Stimulated activated CD8-positive, alpha-beta memory T cell treated with anti-CD3 and anti-CD28 coated beads, Interleukin-2, amount 100 ng/mL, for 1 hour (primary cell): ENCODE measurements at regions not wholly inside any gene's neighbourhood (a gene's known extent, or its start where the extent isn't known, plus 50 kb on each side); places are given as distances from the start of the nearest gene placed in this dataset.
"Not testable (repeated sequence)": the region's sequence is repeated elsewhere in the genome, so short reads cannot be mapped to it uniquely, and the experiment has no call there.

Experiments used
- DNase-seq, 2 donors: peaks; one replicate each; pipeline ENCODE4 v3.0.0-alpha.2; 2020; ENCODE audit warnings: low read depth in 2 of 2

DNA sequence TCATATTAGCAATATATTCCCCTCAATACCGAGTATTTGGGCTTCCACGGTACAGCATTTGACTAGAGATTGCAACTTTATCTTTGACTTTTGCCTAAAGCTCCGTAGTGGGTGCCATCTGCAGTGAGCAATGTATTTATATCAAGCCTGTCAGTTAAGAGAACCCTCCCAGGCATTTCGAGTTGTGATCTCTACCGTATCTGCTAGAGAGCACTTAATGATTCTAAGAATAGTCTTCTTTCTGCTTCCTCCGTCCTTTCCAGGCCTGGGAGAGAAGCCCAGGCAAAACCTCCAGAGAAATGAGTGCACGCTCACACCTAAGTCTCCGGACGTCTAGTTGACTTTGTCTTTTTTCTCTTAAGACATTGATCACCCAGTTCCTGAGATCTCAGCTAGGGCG, 210.6 kb downstream of the KLF6 start:
- DNase-seq, result no peak

DNA sequence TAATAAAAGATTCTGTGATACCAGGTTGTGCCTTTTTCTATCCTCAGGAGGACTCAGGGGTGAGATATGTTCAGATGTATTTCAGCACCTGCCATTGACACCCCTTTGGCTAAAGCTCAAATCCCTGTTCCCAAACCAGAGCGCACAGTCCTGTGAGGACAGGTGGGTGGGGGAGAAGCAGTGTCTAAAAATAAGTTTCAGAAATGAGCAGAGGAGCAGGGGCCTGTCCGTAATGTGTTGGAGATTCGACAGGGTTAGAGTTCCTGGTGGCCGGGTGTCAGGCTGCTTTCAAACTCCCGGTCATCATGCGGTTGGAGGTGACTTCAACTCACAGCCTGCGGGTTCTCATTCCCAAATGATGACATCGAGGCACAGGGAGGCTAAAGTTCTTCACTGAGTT, 211.5 kb downstream of the KLF6 start:
- DNase-seq, result no peak

DNA sequence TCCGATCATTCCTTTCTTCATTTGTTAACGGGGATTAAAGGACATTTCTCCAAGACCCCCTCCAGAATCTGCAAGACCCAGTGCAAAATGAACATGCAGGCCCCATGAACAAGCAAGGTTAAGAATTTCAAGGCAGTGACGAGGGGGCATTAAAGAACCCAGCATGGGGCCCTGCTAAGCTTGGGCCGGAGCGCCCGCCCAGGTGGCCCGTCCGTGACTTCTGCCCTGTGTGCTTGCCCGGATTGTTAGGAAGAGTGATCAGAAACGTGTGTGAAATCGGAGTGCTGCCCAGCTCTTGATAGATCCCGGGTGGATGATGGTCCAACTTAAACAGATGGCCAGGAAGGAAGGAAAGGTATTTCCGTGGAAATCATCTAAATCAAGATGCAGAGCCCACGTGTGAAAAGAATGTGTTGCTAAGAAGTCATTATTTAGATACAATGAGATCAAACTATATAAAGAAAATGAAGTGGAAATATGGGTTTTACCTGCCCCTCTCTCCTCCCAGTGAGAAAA, 213.6 kb downstream of the KLF6 start:
- no peak for DNase-seq

DNA sequence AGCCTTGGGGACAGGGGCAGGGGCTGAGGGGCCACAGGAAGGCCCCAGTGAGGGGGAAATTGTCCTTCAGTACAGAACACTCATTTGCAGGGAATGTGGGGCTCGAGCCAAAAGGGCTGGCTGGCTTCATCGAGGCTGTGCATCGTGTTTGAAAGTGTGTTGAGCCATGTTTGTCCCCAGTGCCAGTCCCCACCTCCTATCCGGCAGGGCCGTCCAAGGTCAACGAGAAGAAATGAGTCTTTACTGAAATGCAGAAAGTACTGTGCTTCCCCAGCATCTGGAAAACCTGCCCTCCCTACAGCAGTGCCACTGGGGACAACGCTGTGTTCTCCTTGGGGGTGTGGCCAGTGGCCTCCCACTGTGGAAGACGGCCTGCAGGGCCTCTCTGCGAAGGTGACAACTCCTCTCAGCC, 214.1 kb downstream of the KLF6 start:
- DNase-seq, result no peak

DNA sequence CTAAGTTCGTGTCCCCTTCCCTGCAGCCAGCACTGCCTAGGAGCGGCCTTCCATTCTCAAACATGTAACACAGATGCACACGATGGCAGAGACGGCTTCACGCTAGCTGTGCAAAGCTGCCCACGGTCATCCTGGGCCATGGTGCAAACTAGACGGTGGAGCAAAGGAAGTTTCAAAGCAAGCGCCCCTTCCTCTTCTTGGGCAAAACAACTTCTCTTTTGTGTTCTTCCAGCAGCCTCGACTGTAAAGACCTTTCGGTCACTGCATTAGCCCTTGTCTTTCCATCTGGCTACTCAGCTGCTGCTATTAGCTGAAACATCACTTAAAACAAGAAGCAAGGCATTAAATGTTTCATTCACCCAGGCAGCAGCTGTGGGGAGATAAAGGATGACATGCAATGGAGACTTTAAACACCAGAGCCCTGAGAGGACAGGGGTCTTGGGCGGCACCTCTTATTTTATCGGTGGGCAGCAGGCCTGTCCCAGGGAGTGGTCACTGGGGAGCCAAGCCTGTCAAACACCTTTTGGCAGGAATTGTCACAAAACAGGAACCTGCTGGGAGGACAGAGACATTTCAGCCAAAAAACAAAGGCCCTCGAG, 214.8 kb downstream of the KLF6 start:
- DNase-seq, result no peak

DNA sequence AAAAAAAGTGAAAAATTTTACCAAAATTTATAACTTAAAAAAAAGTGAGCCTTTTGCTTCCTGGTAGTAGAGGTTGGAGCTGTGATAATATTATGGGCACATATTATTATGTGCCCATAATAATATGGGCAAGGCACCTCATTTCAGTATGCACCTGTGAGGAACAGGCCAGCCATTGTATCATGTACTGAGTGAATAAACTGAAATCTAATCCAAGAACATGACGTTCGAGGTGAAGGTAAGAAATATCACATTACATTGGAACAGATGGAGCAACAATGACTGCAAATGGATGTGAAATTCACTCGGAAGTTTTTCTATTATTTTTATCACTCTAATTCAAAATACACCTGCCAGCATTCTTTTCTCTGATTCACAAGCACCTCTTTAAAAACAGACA, 216.0 kb downstream of the KLF6 start:
- DNase-seq, result no peak

DNA sequence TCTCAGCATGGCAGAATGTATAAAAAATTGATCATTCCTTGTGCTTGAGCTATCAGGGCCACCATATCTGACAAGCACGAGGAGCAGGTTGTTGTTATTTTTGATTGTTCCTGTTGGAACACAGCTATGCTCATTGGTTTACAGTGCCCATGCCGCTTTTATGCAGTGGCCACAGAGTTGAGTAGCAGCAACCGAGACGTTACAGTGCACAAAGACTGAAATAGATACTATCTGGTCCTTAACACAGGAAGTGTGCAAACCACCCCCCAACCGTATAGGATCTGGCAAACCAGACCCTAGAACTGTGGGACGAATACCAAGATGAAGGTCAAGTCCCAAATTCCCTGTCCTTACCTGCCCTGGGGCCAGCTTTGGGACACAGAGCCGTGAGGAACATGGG, 216.6 kb downstream of the KLF6 start:
- no peak for DNase-seq

DNA sequence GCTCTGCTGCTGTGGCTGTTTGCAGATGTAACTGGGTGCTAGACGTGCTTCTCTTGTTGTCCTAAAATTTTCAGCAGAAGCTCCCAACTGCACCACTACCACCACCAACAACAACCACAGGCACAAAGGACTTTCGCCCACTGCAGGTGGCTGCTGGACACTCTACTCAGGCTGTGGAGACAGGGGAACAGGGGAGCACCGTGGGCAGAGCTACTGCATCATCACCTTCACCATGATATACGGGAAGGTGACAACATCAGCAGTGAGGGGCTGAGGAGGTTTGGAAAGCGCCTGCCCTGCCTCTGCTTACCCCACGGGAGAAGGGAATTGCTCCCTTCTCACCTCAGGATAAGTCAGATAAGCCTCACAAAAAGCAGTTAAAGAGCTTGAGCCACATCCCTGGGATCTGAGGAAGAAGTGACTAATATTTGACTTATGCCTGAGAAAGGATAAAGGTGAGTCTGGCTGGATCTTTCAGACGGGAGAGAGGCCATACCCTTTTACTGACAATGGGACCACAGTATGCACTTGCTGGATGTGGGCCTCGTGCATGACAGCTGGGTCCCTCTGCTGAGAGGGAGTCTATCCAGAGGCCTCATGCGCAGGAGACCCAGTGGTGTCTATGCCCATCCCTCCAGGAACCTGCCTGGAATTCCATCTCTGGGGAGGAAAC, 217.6 kb downstream of the KLF6 start:
- no peak for DNase-seq

DNA sequence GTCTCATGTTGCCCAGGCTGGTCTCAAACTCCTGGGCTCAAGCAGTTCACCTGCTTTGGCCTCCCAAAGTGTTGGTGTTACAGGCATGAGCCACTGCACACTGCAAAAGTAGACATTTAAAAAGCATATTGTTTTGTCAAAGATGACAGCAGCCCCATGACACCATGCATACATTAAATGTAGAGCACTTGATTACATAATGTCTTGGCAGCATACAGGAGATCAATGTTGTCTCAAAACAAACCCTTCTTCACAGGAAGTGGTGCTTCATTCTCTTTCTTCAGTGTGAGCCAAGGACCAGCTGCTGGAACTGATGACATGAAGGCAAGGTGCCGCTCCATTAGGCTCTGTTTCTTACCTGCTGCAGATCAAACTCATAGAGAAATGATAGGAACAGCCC, 218.4 kb downstream of the KLF6 start:
- DNase-seq, result no peak

DNA sequence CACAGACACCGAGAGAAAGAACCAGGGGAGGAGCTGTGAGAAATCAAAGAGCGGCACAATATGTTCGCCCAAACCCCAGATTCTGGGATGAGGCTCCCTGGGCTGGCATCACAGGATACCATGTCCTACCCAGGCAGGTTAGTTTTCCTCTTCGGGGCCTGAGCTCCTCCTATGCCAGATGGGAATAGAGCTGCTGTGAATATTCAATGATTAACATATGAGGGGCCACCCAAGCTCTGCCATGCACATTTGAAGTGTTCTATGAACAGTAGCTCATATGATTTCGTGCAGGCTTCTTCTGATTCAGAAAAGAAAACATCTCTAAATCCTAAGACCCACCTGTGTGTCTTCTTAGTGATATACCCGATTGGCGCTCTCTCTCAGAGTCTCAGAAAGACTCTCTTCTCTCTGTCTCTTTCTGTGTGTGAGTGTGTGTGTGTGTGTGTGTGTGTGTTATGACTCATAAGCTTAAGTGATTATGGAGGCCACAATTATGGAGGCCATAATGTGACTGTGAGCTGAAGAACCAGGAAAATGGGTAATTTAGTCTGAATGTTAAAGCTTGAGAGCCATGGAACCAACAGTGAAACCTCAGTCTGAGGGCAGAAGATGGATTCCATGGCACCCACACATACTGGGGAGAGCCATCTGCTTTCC, 220.5 kb downstream of the KLF6 start:
- no peak for DNase-seq

DNA sequence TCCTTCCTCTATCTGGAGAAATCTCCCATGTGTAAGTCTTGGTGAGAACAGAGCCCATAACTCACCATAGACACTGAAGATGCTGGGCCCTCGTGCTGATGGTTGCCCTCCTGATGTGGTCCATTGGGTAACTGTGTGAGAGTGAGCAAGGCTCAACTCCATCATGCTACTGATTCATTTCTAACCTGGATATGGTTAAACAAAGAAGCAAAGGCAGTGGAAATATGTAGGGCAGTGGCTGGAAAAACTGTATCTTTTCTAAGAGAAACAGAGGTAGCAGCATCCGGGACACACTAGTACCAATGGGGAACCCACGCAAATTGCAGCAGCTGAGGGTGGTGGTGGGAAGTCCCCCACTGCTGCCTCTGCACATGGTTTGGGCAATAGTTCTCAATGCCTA, 221.7 kb downstream of the KLF6 start:
- DNase-seq, result no peak

DNA sequence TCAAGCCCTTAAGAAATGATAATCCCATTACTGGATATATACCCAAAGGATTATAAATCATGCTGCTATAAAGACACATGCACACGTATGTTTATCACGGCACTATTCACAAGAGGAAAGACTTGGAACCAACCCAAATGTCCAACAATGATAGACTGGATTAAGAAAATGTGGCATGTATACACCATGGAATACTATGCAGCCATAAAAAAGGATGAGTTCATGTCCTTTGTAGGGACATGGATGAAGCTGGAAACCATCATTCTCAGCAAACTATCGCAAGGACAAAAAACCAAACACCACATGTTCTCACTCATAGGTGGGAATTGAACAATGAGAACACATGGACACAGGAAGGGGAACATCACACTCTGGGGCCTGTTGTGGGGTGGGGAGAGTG, 224.4 kb downstream of the KLF6 start:
- not testable (repeated sequence) for DNase-seq

DNA sequence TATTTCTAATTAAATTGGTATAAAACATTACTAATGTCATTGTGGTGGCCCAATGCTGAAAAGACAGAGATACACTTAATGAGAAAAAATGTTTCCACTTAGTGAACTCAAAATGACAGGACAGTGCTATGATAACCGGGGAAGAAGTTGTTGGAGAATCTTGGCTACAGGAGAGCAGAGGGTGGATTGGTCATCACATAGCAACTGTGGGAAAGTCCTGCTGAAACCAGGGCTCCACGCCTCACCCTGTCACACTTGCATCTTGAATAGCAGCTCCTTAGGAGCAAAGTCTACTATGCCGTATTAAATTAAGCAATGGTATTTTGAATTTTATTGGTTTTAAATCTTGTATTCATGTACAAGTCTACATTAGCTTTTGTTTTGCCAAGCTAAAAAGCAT, 225.5 kb downstream of the KLF6 start:
- DNase-seq, result no peak

DNA sequence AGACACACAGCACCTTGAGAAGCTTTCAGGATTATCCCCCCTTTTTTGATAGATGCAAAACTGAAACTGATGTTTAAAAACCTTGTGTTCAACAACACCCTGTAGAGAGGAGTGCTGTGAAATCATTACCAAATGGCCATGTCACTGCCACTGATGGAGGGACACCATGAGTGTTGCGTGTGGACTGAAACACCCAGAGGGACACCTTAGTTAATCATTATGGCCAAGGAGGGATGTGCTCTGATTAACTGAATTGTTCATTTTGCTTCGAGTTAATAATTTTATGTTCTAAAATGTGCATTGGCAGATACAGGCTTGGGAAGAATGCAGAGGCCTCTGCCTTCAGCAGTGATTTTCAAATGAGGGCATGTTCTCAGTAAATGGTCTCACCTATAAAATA, 226.0 kb downstream of the KLF6 start:
- DNase-seq, result no peak

DNA sequence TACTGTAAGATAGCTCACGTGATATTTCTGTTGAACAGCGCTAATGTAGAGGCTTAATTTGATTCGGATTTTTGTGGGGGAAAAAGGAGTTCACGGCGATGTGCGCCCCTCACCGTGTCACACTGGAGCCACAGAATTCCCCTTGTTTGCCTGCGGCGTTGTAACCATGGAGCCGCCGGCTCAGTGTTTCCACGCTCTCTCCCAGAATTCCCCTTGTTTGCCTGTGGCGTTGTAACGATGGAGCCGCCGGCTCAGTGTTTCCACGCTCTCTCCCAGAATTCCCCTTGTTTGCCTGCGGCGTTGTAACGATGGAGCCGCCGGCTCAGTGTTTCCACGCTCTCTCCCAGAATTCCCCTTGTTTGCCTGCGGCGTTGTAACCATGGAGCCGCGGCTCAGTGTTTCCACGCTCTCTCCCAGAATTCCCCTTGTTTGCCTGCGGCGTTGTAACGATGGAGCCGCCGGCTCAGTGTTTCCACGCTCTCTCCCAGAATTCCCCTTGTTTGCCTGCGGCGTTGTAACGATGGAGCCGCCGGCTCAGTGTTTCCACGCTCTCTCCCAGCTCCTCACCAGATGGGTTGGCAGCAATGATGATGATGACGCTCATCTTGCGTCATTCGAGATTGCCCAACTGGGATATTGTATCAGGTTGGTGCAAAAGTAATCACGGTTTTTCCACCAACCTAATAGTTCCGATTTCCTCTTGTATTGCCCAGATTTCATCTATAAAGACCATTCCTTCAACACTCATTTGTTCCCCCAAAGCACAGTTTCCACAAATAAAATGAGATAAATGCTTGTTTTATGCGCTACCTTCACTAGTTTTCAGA, 228.6 kb downstream of the KLF6 start:
- DNase-seq, result not testable (repeated sequence)

DNA sequence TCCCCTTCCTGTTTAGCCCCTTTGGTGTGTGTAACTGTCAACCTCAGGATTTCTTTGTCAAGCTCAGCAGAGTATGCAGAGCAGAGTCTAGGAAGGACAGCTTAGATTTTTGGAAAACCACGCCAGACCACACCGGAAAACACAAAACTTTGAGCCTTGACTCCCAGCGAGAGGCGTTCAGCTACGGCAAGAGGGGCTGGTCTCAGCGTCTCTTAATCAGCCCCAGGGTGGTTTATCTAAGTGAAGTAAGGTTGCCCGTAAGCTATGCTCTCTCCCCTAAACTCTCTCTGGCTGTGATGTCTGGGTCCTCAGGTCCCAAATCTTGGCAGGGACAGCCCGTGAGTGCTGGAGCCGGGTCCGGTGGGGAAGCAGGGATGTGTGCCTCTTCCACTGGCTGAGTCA, 230.9 kb downstream of the KLF6 start:
- no peak for DNase-seq

DNA sequence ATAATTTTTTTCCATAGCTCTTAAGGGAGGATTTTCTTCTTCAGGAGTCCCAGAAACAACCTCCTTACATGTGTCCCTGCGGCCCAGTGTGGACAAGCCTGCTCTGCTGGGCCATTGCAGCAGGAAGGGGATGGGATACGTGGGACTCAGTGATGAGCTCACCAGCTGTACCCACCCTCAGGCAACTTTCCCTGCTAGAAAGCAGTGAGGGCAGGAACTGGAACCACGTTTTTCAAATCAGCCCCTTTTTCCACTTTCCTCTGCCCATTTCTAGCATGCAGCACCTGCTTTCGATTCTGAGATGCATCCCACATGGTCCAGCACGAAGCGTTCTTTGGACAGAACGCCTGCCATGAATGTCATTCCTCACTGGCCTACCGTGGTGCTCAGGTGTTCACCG, 232.7 kb downstream of the KLF6 start:
- DNase-seq, result no peak

DNA sequence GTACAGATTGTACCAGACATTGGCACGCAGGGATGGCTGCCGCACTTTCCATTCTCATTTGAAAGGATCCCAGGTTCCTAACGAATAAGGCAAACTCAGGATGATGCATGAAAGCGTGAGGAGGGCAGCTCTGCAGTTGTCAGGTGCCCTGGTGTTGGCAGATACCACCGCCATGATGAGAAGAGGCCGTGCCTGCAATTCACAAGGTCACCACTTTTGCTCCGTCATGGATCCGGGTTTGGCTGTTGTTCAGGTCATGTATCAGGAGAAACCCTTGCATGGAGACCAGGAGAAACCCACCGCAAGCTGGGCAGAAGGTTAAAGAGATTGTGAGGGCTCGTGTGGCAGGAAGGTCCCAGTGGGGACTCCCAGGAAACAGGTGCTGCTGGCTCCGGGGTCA, 233.2 kb downstream of the KLF6 start:
- DNase-seq, result no peak

DNA sequence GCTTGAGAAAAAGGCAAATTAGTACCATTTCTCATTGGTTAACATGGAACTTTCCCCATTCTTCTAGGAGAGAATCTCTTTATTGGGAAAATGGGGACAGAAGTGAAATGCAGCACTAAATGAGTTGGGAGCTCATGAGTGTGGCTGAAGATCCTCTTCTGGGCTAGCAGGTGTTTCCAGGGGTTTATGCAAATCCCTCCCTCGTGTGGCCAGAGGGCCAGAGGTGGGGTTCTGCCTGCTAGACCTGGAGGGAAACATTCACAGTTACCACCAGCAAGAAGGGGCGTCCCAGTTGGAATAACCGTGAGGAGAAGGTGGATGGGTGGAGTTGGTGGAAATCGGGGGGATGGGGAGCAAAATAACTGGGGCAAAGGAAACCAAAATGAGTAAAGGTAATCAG, 235.9 kb downstream of the KLF6 start:
- no peak for DNase-seq

DNA sequence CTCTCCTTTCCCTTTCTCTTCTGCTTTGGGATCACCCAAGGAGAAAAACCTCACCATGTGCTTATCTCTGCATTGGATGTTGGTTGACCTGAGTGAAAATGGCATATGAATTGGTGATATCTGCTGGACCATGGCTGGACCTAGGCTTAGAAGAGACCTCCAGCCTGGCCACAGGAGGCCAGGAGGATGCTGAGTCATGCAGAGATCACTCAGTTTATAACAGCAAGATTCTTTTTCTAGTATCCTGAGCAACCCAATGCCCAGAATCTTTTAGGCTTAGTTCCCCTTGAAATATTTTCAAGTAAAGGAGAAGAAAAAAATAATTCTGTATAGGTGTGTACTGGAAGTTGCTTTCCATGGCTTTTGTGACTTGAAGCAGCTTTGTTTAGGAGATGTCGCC, 236.3 kb downstream of the KLF6 start:
- no peak for DNase-seq

DNA sequence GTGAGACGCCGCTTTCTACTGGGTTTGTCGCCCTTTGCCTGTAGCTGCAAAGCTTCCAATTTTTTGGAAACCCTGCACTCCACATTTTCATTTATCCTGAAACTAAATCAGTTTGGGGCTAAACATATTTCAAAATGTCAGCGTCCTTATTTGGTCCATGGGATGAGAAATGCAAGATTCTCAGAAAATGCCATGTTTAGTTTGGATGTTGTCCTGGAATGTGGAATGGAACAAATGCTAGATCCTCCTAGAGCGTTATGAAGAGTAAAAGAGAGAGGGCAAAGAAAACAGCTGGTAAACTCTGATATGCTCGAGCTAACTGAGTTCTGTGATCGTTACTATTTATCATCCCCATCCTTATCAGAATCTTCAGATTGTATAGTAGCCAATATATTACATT, 236.9 kb downstream of the KLF6 start:
- DNase-seq, result no peak

DNA sequence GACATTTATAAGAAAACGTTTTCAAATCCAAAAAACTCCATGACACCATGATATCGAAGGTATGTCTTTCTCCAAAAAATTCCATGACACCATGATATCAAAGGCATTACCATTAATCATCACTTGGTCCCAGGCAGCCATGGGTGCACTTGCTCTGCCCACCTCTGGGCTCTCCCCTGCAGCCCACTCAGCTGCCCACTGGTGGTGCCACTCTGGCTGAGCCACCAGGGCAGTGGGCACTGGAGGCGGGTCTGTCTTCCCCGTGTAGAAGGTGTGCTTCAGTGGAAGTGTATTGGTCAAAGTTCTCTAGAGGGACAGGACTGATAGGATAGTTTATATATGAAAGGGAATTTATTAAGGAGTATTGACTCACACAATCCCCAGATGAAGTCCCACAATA, 240.4 kb downstream of the KLF6 start:
- no peak for DNase-seq
